AG04449 (cell line): ENCODE measurements at regions not wholly inside any gene's neighbourhood (a gene's known extent, or its start where the extent isn't known, plus 50 kb on each side); places are given as distances from the start of the nearest gene placed in this dataset.

ENCODE experiments used
- CTCF ChIA-PET: fragments of 350-600 bp; formaldehyde crosslinking; extraction: SDS; loops from one replicate; lab custom pipeline; 2021; ENCODE audit warnings: antibody characterized with exemption; lab: Yijun Ruan, JAX
- POLR2A ChIA-PET: fragments of 400-600, 350-600 bp; formaldehyde crosslinking; extraction: SDS; loops from one replicate; lab custom pipeline; 2020; ENCODE audit warnings: antibody characterized with exemption, inconsistent platforms; lab: Yijun Ruan, JAX
- DNase-seq: peaks from one replicate; pipeline ENCODE4 v3.0.0-alpha.2; 2010; ENCODE audit warnings: low read depth, low spot score
- H3K4me3 ChIP-seq: 2 replicates; pipeline ENCODE4 v1.5.1; 2011; ENCODE audit warnings: low read depth, mild to moderate bottlenecking, control low read depth, low read length
- CTCF ChIP-seq: IDR thresholded peaks from one replicate; pipeline ENCODE4 v1.5.1; 2011; ENCODE audit warnings: mild to moderate bottlenecking, moderate library complexity, low read length, control low read depth, inconsistent platforms; ENCODE audit not compliant: insufficient read depth; ENCODE audit errors: missing control alignments

GRCh38 chr6:9408402-9409117, 973.2 kb upstream of the SLC35B3 start:
- no peak overlapping the region for H3K4me3 ChIP-seq
- ChIA-PET POLR2A (no interaction called here), CTCF (interaction anchor here (1.0 kb wide), 1 partner anchor 7 kb away, joined by 3 read pairs; no protein-coding TSS in a partner anchor)
- no peak for DNase-seq
- no peak for TF ChIP-seq CTCF

- no peak overlapping the region for H3K4me3 ChIP-seq
- no peak for TF ChIP-seq CTCF
- ChIA-PET CTCF (no interaction called here), POLR2A (no interaction called here)
- no peak for DNase-seq
Observed at GRCh38 chr6:9405825-9406224, 970.5 kb upstream of the SLC35B3 start.

- CTCF ChIA-PET, result no interaction called here
- DNase-seq, result no peak
- no peak overlapping the region for H3K4me3 ChIP-seq
- POLR2A ChIA-PET, result no interaction called here
- TF ChIP-seq CTCF, result no peak
Observed at GRCh38 chr6:9405369-9405768, 970.0 kb upstream of the SLC35B3 start.

- CTCF ChIA-PET, result interaction anchor here (1.5 kb wide), 1 partner anchor 9 kb away, joined by 4 read pairs; no protein-coding TSS in a partner anchor
- DNase-seq, result no peak
- H3K4me3 ChIP-seq, result no peak overlapping the region
- POLR2A ChIA-PET, result no interaction called here
- TF ChIP-seq CTCF, result no peak
Observed at GRCh38 chr6:9404351-9405146, 969.2 kb upstream of the SLC35B3 start.

- DNase-seq, result no peak
- no peak overlapping the region for H3K4me3 ChIP-seq
- ChIA-PET CTCF (interaction anchor here (1.5 kb wide), 1 partner anchor 9 kb away, joined by 4 read pairs; no protein-coding TSS in a partner anchor), POLR2A (no interaction called here)
- no peak for TF ChIP-seq CTCF
Observed at GRCh38 chr6:9403736-9404135, 968.4 kb upstream of the SLC35B3 start.

- ChIA-PET POLR2A (no interaction called here), CTCF (interaction anchor here (0.6 to 1.8 kb wide), 2 partner anchors 7 to 88 kb away, joined by 3 read pairs; no protein-coding TSS in a partner anchor)
- DNase-seq, result no peak
- no peak overlapping the region for H3K4me3 ChIP-seq
- no peak for TF ChIP-seq CTCF
Observed at GRCh38 chr6:9401960-9402359, 966.6 kb upstream of the SLC35B3 start.
